SU-DHL-6 (cell line): ENCODE measurements at regions not wholly inside any gene's neighbourhood (a gene's known extent, or its start where the extent isn't known, plus 50 kb on each side); places are given as distances from the start of the nearest gene placed in this dataset.

ENCODE experiments used
- CTCF ChIP-seq: fragments of 200-600 bp; sonication (generic); IDR thresholded peaks from one replicate; pipeline ENCODE4 v1.5.1; 2017; ENCODE audit warnings: antibody characterized with exemption, mild to moderate bottlenecking, low read length, moderate library complexity; ENCODE audit not compliant: insufficient read depth, poor library complexity, severe bottlenecking
- EZH2phosphoT487 ChIP-seq: fragments of 200-600 bp; sonication (generic), shearing (Covaris generic); conservative IDR thresholded peaks from 2 replicates; pipeline ENCODE4 v1.6.1; 2018; ENCODE audit warnings: mild to moderate bottlenecking, antibody characterized with exemption, low read length, moderate library complexity, mixed read lengths

GRCh38 chr2:12331698-12332097 is 385.0 kb upstream of the TRIB2 start:
- no peak for TF ChIP-seq CTCF
- no peak for TF ChIP-seq EZH2phosphoT487
